ENCODE measurements at regions not wholly inside any gene's neighbourhood (a gene's known extent, or its start where the extent isn't known, plus 50 kb on each side); places are given as distances from the start of the nearest gene placed in this dataset.

DNA sequence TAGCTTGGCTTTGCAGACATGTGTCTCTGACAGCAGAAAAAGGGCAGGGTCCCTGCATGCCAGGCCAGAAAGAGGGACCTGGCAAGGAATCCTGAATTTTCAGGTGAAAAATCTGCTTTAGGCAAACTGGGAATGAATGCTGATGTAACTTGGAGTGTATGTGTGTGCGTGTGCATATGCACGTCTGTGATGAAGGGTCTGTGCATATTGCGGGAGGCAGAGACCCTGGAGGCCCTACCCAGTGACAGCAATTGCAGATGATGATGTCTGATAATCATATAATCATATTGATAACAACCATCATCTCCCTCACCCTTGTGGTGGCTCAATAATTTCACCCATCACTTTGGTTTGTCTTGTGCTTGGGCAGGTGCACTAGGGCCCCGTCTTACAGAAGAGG lies 80.7 kb upstream of the SDK2 start:
- no peak for DNase-seq

DNA sequence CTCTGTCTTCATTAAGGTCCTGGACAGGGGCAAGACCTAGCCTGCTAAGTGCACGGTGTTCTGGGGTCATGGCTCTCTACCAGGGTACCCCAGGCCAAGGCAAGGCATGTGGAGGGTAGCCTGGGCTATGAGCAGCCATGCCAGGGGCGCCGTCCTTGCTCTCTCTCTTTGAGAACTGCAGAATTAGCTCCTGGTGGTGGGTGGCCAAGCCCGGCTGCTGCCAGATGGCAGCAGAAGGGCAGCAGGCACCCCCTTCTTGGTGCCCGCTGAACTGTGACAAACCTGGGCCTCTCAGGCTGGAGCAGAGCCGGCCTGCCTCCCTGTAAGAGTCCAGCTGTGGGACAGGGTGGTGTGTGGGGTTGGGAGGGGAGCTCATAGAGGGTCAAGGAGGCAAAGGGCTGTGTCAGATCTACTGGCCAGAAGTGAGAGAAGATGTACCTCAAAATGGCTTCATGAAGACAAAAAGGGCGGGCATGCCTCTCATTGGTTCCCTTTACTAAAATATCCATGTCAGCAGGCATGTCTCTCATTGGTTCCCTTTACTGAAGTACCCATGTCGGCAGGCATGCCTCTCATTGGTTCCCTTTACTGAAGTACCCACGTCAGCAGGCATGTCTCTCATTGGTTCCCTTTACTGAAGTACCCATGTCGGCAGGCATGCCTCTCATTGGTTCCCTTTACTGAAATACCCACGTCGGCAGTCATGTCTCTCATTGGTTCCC lies 81.7 kb upstream of the SDK2 start:
- DNase-seq, result no peak

DNA sequence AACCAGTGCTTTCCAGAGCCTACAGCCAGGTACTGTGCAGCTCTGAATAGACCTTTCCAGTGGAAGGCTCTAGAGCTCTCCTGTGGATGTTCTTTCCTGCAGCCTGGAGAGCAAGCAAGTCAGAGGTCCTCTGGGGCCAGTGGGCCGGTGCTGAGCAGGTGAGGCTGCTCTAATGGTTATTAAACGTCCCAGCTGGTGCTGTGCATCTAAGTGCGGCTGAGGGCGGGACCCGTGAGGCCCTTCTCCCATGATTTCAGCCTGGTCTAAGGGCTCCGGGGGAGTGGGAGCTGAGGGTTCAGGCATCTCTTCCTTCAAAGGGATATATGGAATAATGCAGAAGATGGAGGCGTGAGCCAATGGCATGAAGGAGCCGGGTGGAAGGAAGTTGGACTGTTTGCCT lies 83.7 kb upstream of the SDK2 start:
- DNase-seq, result no peak

DNA sequence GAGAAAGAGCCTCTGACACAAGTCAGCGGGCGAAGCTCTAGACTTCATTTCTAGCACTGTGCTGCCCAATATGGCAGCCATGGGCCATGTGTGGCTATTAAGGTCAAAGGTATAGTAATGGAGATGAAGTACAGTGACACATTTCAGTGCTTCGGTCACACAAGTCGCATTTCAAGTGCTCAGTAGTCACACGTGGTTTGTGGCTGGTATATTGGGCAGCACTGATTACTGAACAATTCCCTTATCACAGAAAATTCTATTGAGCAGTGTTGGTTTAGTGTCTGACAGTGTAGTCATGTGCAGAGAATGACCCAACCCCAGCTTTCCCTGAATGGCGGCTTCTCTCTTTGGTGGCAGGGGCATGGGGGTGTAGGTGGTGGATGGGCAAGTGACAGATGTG lies 84.9 kb upstream of the SDK2 start:
- DNase-seq, result no peak

DNA sequence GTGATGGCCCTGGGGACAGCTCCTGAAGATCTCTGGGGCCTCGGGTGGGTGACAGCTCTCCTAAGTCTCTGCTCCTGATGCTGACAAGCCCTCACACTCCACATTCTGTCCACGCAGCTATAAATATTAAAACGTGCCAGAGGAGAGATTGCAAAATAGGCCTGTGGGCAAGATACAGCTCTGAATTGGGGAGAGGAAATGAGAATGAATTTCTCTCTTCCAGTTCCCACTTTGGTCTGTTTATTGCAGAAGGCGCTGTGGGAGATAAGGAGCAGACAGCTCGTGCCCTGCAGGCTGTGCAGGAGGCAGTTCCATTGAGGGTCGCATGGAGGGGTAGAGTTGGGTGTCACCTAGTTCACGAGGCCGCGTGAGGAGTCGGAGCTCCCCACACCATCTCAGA lies 87.5 kb upstream of the SDK2 start:
- DNase-seq, result no peak

DNA sequence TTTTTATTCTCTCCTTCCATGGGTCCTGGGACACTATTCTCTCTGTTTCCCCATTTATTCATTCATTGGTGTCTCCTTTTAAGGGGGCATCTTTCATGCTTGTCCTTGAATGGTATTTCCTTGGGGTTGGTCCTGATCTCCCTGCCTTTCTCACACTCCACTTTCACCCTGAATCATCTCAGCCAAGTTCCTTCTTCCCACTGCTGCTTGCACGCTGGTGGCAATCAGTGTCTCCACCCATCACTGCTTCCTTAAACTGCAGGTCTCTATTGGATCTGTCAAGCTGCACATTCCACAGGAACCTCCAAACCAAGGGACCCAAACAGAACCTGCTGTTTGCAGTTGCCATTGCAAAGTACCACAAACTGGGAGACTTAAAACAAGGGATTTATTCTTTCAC lies 89.3 kb upstream of the SDK2 start:
- DNase-seq, result no peak

DNA sequence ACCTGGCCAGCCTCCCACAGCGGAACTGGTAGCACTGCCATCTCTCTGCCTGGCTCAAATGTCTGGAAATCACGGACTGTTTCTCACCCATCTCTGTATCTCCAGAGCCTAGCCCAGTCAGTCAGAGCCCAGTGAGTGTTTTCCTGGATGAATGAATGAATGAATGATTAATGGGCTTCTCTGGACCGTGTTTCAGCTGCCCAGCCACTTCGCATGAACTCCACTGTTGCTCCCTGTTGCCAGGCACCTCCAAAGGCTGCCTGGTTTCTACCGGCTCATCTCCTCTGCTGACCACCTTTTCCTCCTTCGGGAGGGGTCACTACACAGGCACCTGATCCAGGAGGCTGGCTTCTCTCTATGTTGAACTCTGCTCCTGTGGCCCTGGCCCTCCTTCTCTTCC lies 91.0 kb upstream of the SDK2 start:
- no peak for DNase-seq

DNA sequence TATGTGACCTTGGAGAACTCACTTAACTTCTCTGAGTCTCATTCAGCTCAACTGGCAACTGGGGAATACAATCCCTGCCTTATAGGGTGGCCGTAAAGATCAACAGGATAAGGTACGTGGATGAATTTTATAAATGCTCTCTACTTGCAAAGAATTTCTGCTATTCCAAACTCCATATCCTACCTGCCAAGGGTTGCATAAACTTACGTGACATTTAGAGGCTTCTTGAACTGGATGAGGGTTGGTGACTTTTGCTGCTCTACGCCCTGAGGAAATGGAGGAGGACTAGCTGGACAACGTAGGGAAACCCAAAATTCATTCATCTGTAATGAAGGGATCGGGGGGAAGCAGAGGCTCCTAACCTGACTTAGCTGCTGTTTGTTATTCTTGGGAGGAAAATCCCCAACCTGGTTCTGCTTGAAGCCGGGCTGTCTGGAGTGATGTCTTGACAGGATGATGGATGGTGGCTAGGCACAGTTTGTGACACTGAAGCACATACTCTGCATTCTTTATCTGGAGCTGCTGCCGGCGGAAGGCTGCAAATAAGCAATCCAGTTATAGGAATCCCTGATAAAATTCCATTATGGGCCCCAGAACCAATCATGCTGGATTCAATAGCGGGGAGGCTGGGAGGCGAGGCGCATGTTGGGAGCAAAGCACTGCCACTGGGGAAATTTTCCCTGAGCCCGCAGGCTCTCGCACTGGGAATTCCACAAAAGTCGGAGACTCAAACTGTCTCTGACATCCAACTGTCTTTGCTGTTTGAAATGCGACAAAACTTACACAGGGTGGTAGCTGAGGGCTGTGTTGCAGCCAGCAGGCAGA lies 94.7 kb upstream of the SDK2 start:
- DNase-seq, result no peak

DNA sequence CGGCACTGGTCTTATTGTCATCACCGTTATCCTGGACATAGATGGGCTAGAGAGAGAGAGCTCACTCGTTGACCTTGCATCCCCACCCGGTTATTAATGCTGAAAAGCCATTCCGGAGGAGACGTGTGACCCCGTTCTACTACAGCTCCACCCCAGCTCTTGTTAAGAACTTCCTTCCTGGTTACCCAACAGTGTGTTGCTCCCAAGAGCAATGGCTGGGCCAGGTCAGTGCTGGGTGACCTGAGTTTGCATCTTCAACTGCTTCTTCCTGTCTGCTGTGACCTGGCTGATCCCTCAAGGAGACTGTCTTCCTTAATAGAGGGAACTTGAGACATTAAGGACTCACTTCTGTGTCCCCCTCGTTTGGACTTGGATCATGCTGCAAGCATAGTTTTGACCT lies 96.1 kb upstream of the SDK2 start:
- DNase-seq, result no peak

DNA sequence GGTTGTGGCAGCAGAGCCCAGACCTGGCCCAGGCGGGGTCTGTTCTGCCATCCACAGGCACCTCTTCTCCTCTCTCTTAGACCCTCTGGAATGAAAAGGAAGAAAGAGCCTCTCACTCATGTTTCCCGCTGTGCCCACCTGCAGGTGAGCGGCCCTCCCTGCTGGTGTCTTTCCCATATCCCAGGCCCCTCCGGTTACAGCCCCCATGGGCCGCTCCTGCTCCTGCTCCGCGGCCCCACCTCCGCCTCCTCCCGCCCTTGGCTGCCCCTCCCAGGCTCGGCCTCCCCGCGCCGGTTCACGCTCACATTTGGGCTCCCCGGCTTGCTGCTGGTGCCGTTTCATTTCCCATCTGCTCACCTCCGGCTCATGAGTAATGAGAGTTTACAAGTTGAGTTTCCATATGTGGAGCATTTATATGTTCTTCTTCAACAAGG lies 98.7 kb upstream of the SDK2 start:
- no peak for DNase-seq

DNA sequence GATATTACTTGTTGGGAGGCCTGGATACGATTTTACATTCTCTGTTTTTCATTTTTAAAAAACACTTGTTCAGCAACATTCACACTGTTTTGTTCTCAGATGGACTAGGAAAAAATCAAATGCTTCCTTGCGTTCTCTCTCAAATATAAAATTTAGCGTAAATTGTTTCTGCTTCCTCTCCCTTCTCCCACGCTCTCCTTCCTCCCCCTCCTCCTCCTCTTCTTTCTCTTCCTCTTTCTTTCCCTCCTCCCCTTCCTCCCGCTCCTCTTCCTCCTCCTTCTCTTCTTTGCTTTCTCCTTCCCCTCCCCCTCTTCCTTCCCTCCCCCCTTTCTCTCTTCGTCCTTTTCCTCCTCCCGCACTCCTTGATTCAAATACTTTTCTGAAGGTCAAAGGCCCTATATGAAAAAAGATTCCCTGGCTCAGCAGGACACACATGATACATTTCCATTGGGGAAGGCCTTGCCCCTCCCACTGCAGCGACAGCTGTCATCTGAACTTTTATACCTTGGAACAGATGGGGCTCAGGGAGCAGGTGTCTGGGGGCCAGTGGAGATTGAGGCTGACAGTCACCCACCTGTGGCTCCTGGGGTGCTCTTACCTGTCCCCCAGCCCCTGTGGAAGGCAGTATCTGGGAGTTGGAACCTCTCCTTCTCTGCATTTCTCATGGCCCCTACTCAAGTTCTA lies 99.4 kb upstream of the SDK2 start:
- no peak for DNase-seq

DNA sequence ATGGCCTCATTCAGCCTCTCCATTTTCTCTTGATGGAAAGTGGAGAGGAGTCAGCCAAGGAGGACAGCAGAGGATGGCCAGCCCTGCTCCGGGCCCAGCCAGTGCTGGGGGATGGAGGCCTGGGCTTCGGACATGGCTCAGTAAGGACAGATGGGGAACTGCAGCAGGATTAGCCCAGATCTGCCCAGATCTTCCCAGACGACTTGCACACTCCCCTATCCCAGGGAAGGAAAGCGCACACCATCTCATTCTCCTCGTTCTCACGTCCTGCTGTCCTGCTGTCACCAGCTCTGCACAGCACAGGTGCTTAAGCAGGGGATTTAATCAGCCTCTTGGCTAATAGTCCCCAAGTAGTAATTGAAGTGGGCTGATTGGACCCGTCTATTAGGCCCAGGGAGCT lies 100.2 kb upstream of the SDK2 start:
- DNase-seq, result no peak

DNA sequence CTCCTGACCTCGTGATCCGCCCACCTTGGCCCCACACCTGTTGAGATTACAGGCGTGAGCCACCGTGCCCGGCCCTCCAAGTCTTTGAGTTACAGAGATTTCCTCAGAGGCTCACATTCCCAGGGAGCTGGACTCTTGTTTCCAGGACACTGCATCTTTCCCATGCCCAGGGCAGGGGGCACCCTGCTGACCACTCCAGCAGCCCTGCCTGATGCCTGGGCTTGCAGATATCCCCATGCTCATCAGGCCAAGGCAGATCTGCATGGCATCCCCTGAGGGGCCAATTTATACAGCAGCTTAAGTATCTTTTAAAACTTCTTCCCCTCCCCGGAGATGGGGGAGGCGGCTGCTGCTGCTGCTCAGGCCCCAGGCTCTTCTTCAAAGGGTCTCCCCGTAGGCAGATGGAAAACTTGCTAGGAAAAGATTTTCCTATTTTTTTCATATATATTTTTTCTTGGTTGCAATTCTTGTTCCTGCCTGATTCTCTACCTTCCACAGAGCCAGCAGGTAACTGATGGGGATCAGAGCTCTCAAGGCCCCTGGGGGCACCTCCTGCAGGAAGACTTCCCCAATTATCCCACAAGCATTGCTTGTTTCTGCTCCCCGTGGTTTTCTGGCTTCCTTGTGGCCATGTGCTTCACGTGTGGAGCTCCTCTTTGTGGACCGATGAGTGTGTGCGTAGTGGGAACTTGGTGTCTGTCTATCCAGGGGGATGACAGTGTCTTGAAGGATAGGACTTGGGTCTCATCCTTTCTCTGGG lies 102.2 kb upstream of the SDK2 start:
- DNase-seq, result no peak

DNA sequence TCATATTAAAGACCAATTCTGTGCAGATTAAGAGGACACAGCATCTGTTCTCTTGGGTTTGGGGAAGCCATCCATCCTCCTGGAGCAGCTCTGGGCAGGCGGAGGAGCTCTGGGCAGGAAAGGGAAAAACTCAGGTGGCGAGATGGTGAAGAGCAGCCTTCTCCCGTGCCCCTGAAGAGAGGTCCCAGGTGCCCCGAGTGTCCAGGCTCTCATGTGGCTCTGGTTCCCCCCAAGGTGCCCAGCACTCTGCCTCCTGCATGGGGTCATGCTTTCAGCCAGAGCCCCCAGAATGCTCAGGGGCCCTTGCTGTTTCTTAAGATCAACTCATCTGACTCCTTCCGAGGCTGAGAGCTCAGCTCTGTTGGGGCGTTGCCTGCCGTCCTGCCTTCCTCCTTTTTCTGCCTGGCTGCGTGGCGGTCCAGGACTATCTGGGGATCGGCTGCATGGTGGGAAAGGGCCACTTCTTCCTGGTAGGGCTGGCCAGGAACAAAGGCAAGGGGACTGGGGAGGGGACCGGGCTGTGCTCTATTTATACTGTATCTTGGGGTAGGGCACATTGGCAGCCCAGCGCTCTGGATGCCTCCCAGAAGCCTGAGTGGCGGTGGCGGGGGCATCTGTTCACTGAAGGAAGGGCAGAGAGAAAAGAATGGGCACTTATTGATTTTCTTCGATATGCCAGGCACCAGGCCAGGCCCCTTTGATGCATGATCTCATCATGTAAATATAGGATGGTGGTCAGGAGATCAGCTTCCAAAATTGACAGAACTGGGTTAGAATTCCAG lies 103.2 kb upstream of the SDK2 start:
- no peak for DNase-seq

DNA sequence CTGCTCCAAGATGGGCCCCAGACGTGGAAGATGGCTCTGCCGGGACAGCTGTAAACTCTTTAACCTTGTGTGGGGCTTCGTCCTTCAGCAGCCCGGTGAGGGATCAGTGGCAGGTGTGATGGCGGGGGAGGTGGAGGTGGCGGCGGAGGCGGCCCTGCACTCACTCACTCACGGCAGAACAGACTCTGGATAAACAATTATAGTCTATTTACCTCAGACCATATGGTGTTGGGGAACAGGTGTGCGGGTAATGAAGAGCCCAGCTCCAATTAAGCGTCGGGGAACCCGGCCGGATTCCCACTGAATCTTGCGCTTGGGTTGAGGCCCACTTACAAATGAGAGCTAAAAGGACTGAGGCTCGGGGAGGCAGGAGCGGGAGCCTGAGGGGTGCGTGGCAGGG lies 104.3 kb upstream of the SDK2 start:
- no peak for DNase-seq

DNA sequence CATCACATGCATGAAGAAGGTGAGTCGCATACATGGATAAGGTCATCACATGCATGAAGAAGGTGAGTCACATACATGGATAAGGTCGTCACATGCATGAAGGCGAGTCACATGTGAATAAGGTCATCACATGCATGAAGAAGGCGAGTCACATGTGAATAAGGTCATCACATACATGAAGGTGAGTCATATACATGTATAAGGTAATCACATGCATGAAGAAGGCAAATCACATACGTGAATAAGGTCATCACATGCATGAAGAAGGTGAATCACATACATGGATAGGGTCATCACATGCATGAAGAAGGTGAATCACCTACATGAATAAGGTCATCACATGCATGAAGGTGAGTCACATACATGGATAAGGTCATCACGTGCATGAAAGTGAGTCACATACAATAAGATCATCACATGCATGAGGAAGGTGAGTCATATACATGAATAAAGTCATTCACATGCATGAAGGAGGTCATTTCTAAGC lies 105.1 kb upstream of the SDK2 start:
- no peak for DNase-seq

DNA sequence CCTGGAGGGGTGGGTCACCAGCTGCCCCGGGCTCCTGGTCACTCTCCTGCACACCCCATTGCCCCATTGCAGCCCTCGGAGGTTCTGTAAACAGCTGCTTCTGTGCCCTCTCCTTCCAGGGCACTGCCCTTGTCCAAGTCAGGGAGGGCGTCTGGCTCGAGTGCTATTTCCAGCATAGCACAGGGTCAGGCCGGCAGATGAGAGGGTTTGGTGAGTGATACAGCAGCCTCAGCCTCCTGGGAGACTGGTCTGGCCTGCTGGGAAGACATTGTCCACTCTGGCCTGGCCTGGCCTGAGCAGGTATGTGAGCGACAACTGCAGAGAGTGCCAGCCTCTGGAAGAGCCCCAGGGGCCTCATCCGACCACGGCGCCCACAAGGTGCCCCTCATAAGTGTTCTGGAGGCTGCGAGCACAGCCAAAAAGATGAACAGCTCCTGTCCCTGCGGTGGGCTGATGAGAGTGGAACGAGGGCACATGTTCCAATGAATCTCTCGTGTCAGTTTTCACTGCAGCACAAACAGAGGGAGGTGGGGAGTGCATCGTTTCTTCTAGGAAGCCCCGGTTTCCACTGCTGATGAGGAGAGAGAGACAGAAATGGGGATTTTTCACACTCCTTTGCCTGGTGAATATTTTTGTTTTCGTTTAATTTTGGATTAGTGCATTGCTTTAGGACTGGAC lies 105.8 kb upstream of the SDK2 start:
- DNase-seq, result no peak

DNA sequence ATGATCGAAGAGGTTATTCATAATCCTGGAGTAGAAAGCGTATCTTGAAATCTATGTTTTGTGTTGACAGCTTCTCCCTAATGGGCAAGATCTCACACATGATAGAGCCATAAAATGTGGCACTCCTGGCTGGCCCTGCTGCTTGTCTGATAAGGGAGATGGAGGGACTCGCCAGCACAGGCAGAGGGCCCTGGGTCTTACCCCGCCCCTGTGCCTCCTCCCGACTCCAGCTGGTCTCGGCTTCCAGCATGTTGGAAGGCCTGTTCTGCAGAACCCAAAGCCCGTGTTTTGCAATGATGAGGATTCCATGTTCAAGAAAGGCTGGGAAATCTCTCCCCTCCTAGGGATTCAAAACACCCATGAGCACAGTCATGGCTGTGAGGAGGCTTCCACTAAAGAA lies 106.7 kb upstream of the SDK2 start:
- DNase-seq, result no peak

DNA sequence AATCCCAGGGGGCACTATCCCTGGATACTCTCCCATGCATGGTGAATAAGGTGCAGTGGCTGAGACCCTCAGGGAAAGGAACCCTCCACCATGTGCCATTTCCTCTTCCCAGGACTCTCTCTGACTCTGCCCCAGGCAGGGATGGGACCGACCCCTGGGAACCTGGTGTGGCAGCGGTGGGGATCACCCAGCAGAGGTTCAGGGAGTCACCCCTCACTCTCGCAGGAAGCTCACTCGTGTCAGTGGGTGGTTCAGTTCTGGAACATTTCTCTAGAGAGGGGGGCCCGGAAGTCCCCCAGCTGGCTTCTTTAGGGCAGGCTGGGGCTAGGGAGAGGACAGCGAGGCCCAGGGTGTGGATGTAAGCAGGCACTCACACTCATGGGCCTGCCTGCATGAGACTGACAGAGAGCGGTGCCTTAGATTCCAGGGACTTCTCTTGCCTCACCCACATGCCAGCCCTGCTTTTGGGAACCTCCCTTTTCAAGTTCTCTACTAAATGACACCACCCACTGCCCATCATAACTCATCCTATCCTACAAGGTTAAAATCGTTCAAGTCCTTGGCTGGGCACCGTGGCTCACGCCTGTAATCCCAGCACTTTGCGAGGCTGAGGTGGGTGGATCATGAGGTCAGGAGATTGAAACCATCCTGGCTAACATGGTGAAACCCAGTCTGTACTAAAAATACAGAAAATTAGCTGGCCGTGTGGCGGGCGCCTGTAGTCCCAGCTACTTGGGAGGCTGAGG lies 109.7 kb upstream of the SDK2 start:
- DNase-seq, result no peak

DNA sequence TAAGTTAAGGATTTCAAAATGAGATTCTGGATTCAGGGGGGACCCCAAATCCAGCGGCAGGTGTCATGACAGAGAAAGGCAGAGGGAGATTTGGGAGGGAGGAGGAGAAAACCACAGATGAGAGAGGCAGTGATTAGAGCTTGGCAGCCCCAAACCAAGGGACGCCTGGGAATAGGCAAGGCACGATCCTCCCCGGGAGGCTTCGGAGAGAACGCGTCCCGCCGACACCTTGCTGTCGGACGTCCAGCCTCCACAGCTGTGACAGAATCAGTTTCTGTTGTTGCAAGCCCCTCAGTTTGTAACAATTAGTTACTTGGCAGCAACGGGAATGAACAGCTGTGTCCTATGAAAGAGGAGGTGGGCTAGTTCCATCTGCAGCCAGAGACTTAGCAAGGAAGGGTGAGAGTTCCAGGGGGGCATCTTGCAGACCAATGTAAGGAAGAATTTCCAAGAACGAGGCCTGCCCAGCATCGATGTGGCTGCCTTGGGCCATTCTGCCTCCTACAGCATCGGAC lies 110.7 kb upstream of the SDK2 start:
- DNase-seq, result no peak

DNA sequence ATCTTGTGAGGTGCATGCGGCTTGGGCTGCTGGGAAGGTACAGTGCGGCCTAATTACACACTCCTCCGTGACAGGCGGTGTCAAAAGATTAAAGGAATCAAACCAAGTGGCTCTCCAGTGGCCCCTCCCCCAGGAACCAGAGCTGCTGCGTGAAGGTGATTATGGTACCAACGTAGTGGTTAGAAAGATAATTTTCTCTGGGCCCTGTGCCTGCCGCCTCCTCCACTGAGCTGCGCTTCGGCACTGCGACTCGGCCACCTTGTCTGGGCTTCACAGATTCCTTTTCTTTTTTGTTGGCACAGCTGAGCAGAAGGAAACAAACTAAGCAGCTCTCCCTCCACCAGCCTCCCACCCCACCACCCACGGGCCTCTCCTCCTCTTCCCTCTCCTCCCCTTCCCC lies 113.2 kb upstream of the SDK2 start:
- peak; percentile 93 for DNase-seq

All from NCI-H2227 treated with DMSO at 0.1 percent for 48 hours (cell line).